ENCODE measurements at regions not wholly inside any gene's neighbourhood (a gene's known extent, or its start where the extent isn't known, plus 50 kb on each side); places are given as distances from the start of the nearest gene placed in this dataset.

DNA sequence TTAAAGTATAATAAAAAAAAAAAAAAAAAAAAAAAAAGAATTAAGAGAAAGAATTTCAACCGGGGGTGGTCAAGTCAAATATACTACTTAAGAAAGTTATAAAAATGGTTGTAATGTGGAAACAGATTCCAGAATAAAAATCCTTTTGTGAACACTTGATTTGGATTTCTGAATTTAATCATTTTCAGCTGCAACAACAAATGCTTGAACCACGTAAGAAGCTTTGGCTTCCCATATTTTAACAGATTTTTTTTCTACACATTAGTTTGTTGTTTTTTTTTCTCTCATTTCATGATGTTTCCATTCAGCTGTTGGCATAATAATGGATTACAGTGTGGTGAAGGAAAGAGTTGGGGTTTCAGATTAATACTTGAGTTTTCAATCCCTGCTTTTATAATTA, 137.3 kb upstream of the AGR3 start:
- DNase-seq (ENCODE audit: low read depth in 2 of 2), result no peak

DNA sequence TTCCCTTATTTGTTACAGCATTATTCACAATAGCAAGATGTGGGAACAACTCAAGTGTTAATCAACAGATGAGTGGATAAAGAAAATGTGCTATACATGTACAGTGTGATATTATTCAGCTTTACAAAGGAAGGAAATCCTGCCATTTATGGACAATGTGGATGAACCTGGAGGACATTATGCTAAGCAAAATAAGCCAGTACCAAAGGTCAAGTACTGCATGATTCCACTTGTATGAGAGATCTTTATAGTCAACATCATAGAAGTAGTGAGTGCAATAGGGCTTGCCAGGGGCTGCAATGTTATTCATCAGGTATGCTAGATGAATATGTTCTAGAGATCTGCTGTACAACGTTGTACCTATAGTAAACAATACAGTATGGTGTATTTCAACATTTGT, 138.5 kb upstream of the AGR3 start:
- DNase-seq (ENCODE audit: low read depth in 2 of 2), result no peak

DNA sequence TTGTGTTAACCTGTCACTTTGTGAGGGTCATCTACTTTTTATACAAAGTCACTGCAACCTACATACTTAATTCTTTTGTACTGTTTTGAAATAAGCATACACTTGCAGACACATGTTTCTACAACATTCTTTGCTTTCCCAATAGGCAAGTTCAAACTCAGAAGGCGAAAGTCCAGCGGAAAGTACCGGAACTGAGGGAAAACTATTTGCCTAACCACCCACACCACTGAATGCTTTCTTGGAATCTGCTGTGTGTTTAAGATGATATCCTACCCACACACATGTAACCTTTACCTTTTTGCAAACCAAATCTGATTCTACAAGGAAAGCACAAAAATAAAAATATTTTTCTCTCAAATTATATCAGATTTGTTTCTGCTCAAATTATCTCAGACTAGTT, 139.4 kb upstream of the AGR3 start:
- DNase-seq (ENCODE audit: low read depth in 2 of 2), result no peak

DNA sequence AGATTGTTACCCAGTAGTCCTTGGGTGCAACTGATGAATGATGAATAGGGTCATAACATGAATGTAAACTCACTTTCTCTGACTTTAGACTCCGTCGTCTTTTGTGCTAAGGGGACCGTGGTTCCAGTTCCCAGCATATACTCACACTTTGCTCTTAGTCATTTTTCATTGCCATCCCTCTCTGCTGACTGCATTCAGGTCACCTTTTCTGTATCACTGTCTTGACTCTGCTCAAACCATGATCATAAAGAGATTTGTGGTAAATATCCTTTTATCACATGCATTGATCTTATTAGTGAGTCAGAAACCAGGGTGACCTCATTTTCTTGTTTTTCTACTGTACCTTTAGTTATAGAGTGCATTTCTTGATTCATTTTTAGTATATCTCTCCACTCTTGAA, 141.1 kb upstream of the AGR3 start:
- DNase-seq (ENCODE audit: low read depth in 2 of 2), result no peak

DNA sequence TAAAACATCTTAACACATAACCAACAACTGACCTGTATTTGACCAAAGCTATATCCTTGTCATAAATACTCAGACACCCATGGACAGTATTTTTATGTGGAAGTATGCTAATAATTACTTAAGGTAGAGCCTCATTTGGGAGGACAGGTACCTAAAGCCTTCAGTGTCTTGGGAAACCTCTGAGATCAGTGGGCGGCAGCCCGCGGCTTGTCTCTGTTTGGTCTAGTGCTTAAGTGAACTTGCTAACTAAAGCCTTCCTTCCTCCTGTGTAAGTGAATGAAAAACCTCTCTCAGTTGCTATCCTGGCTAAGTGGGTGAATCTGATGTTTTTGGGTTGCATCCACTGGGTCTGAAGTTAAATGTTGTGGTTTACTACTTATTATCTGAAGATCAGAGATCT, 144.5 kb upstream of the AGR3 start:
- DNase-seq (ENCODE audit: low read depth in 2 of 2), result no peak

DNA sequence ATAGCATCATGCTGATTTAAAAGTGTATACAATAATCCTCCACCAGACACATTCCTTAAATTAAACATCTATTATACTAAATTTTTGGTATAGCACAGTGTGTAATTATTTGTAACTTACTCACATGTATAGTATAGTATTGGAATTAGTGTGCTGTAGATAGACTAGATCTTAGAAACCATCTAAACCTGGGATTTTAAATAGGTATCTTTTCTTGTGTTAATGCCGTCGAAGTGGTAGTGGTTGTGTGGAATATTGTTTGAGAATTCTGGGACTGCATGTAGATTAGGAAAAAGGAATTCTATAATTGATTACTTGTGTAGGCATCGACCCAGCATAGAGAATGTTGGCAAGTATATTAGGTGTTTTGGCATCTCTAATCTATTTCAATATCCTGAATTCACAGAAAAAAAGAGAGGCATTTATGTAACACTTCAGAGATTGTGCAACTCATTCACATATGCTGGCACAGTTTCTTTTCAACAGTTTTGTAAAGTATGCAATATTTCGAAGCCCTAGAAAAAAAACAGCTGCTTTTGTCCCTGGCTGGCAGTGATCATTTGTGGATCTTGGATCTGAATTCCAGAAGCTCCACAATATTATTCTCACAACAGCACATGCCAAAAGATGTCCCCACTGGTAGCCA, 145.5 kb upstream of the AGR3 start:
- no peak for DNase-seq (ENCODE audit: low read depth in 2 of 2)

DNA sequence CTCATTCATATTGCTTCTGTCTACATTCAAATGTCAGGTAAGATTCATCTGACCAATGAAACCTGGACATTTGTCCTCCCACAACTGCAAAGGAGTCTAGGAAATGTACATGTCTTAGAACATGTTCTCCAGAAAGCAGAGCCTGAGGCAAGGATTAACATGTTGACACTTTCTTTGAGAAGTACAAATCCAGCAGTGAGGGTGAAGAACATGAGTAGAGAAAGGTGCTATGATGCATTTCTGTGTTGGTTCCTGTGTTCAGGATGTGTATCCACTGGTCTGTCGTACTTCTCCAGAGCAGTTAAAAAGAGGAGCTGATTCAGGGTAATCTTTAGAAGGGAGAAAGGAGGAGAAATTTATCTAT, 146.0 kb upstream of the AGR3 start:
- no peak for DNase-seq (ENCODE audit: low read depth in 2 of 2)

DNA sequence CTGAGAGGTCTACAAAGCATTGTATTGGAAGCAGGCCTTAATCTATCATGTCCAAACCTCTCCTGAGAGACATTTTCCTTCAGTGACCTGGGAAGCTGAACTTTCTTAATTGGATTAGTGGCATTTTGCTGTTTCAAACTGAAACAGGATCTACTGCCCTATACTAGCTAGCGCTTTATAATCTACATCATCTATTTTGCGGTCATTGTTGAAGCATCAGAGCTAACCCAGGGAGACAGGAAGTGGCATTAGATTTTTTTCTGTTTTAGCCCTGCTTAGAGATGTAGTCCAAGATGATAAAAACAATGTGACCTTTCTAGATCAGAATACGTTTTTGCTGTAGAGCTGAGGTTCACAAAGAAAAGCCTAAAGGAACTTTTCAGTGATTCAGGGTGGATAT, 147.4 kb upstream of the AGR3 start:
- DNase-seq (ENCODE audit: low read depth in 2 of 2), result no peak

DNA sequence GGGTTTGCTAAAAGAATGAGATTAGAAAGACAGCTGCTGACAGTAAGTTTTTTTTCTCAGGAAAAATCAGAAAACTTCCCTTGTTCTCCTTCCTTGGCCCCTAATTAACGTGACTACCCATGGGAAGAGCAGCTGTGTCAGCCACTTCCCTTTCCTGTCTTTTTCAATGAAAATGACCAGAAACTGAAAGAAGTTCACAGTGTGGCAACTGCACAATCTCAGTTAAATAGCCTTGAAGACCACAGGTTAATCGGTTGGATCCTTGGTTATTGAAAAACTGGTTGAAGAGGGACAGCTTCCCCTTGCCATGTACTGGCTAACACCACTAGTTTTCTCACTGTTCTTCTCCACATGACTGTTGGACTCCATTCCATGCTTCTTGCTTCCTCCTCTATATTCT, 148.8 kb upstream of the AGR3 start:
- no peak for DNase-seq (ENCODE audit: low read depth in 2 of 2)

DNA sequence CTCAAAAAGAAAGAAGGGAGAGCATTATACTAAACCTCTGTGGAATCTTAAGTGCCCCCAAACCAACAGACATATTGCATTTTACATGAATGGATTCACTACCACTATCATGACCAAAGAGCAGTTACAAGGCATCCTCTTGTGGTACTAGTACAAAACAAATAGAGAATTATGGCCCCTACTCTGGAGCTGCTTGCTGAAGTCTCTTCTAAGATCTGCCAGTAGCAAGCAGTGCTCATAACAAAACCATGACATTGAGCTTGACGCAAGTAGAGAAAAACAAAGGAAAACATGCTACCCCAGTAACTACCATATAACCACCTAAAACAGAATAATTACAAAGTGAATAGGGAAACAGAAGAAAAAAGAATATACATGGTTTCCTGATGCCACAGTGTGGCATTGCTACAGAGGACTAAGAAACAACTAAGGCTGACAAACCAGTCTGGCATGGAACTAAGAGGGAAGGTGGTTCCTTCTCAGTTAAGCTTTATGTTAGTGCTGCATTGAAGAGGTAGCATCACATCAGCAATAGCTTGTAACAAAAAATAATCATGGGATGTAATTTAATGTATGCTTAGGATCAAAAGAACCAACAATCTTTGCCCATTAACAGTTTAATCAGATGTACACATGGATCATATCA, 150.2 kb upstream of the AGR3 start:
- DNase-seq (ENCODE audit: low read depth in 2 of 2), result no peak

DNA sequence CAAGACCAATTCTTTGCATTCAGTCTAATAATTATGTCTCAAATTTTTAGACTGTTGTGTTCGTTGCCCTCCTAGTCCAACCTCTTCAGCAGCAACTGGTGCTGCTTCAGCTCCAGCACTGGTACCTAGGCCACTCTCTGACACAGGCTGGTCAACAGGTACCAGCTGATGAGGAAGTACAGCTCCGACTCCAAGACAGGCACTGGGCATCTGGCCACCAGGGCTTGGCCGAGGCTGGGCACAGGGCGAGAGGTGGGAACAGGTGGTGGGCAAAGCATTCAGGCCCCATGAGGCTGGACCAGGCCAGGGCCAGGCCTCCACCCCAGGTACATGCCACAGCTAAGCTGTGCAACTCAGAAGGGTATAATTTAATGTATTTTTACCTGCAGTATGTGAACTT, 151.5 kb upstream of the AGR3 start:
- DNase-seq (ENCODE audit: low read depth in 2 of 2), result no peak

DNA sequence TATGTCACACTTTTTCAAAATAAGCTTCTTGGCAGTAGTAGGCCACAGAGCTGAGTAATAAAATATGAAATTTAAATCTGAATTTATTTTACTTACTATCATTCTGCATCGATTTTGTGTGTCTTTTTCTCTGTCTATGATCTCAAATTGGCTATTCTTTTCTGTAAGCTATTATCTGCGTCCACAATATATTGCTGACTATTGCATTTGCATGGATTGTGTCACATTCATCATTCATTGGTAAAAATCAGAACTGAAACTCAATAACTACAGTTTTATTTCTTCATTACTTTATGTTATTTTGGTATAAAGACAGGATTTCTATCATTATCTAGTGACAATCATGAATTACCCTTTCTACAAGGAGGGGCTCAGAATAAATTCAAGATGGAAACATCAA, 154.8 kb upstream of the AGR3 start:
- DNase-seq (ENCODE audit: low read depth in 2 of 2), result no peak

DNA sequence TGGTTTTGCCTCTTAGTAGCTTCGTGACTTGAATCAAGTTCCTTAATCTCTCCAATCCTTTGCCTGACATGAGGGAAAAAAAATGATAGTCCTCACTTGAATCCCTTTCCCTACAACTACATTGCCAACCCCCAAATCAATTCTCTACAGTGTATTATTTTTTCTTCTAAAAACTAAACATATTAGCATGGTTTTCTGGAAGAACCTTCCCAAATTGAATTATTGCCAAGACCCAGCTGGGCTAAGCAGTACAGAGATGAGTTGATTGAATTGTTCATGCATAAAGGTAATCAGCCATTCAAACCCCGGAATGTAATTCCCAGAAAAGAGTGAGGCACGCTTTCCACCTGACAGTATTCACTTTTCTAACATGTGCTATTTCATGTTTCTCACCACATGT, 155.6 kb upstream of the AGR3 start:
- DNase-seq (ENCODE audit: low read depth in 2 of 2), result no peak

DNA sequence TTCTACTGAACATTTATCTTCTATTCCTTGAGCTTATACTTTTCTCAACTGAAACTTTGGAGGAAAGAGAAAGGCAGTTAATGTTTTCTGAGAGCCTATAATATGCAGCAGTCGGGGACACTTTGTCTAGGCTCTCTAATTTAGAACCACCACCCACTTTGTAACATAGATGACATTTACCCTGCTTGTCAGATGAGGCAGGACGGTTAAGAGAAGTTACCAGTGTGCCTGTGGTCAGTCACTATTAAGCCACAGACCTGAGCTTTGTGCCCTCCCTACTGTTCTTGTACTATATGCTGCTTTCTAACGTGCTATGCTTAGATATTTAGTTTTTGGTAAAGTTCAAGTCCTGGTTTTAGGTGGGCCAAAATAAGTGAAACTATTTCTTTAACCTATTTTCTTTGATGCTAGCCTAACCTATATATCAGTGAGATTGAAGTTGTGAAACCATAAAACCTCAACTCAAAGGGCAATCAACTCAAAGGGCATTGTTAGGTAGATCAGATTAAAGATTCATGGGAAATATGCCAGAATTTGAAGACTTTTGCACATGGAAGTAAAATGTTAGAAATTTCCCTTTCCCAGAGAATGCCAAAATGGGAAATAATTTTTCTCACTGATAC, 156.5 kb upstream of the AGR3 start:
- DNase-seq (ENCODE audit: low read depth in 2 of 2), result no peak

DNA sequence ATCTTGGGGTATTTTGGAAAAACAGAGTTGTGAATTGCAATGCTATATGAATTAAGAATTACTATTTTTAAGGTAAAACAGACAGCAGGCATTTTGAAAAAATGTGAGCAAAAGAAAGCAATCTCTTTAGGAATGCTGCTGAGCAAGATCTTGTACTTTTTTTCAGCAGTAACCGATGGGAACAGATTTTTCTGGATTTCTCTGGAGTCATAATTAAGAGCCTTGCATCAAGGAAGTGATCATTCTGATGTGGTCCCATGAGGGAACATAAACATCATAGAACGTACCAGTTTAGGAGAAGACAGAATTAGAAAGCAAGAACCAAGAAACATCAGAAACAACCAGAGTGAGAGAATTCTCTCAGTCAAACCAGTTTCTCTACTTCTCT, 157.0 kb upstream of the AGR3 start:
- no peak for DNase-seq (ENCODE audit: low read depth in 2 of 2)

DNA sequence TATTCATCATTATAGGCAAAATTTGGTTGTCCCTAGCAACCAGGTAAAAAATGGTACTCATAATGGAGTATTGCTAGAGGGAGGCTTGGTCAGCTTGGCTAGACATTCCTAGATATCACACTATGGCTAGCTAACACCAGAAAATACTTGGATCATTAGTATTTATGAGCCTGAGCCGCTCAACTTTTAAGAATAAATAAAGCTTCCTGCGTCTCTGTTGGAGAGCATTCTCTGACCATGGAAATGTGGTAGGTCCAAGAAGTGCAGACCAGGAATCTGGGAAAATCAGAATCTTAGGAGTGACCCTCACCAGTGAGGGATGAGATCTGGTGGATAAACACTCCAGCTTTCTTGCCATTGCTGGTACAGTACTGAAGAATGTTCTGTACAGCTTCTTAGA, 157.6 kb upstream of the AGR3 start:
- no peak for DNase-seq (ENCODE audit: low read depth in 2 of 2)

DNA sequence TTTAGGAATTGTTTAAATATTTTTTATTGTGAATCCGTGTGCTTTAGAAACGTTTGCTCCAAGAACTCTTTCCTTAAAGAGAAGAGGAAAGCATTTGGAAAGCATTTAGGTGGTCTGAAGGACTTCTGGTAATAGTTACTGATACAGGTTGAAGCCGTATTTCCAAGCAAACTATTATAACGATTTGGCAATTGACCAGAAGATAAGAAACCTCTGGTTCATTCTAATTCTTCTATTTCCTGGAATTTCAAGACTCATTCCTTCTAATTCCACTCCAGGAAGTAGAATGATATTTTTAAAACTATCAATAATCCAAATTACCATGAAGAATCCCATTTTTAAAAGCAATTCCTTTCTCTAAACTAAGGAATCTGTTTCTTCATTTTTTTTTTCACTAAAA, 158.9 kb upstream of the AGR3 start:
- DNase-seq (ENCODE audit: low read depth in 2 of 2), result no peak

DNA sequence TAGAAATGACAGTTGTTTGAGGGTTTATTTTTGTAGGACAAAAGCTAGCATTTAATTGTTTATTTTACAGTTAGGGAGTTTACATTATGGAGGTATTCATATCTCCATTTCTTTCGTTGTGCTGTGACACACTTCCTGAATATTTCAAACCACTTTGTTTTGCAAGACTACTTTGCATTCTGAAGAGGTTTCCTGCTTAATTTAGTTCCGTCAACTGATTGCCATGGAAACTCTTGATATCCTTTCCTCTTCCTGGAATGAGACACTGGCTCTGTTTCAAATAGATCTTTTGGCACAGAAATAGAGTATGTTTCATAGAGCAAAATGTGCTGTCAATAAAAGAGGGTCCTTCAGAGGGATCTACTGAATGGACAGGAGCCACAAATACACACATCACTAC, 159.5 kb upstream of the AGR3 start:
- DNase-seq (ENCODE audit: low read depth in 2 of 2), result no peak

DNA sequence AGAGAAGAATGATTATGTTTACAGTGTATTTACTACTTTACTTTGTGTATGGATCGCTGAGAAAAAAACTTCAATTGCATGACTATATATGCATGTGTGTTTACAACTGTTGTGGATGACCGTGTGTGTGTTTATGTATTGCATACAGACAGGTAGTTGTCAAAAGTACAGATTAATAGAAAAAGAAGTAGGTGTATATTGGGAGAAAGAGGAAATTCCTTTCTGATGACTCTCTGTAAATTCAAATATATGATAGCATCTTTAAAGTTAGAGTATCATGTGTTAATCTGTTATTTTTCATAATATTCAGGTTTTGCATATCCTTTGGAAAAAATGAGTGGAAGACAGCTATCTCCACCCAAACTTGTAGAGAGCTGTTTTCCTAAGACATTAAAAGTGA, 160.4 kb upstream of the AGR3 start:
- no peak for DNase-seq (ENCODE audit: low read depth in 2 of 2)

DNA sequence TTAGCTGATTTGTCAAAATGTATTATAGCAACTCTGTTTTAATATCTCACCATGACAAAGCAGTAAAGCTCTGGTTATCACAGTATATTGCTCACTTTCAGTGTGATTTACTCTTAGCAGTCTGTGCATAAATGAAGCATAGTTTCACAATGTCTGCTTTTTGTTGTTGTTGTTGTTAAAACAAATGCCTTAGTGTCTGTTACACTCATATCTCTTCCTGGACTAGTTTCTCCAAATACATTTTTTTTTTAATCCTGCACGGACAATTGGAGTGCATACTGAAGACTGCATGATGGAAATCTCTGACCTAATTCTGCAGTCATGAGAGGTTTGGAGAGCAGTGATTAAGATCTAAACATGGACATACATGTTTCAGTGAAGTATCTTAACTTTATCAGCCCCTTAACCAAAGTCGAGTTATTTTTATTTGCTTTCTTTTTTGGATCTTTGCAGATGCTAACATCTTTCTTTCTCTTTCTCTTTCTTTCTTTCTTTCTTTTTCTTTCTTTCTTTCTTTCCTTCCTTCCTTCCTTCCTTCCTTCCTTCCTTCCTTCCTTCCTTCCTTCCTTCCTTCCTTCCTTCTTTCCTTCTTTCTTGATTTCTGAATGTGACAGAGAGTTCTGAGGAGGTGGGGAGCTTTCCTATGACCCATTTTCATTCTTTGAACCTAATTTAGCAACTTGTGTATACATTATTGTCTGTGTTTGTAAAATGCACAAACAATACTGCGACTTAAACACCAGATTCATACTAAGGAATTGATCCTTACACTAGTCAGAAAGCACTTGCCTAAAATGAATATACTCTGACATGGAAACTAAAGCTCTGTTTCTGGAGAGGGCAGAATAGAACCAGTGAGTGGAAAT, 161.5 kb upstream of the AGR3 start:
- no peak for DNase-seq (ENCODE audit: low read depth in 2 of 2)

DNA sequence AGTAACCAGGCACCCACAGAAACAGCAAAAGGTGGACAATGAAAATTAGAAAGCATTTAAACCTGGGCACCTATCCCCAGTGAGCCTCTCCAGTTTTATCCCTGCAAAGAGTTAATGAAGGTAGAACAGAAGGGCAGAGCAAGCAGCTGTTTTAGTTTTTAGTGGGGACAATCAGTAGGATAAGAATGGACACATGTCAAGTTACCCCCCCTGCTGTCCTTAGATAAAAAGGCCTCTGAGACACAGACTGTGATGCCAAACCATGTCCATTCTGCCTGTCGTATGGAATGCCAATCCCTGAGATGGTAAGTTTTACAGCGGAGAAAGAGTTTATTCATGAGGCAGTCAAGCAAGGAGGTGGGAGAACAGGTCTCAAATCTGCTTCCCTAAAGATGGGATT, 162.6 kb upstream of the AGR3 start:
- no peak for DNase-seq (ENCODE audit: low read depth in 2 of 2)

DNA sequence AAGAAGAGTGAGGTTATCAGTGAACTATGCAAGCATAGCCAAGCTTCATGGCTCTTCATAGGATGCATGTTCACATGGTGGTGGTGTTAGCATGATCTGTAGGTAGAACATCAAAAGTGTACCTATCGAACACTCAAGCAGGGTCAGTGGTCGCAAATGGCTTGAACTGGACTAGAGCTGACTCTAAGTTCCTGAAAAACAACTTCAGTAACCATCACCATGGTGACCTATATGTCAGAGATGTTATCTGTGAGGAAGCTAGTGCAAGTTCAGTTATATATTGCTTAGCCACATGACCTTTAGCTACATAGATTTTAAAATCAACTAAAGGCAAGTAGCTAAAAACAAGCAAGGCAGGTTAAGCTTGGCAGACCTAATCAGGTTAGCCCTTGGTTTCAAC, 163.1 kb upstream of the AGR3 start:
- DNase-seq (ENCODE audit: low read depth in 2 of 2), result no peak

DNA sequence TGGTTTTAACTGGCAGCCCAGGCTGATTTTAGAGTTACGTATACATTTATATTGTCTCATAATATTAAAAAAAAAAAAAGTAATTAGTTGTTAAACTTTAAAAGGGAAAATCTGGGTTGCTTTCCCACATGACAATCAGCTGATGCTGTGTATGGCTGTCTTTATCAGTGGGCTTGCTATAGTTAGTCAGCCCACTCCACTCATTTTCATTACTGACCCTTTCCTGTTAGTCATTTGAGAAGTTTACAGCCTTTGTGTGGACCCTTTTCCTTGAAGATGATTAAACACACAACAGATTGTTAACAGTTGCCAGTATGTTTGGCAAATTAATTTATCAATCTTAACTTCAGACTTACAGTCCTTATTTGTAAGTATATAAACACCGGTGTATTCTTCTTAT, 164.5 kb upstream of the AGR3 start:
- no peak for DNase-seq (ENCODE audit: low read depth in 2 of 2)
